ENCODE measurements at regions not wholly inside any gene's neighbourhood (a gene's known extent, or its start where the extent isn't known, plus 50 kb on each side); places are given as distances from the start of the nearest gene placed in this dataset.

GRCh38 chr11:70910835-70911234, 341.5 kb downstream of the SHANK2 start:
- DNase-seq (ENCODE audit: low spot score) = no peak
- TF ChIP-seq, protein P1, sequence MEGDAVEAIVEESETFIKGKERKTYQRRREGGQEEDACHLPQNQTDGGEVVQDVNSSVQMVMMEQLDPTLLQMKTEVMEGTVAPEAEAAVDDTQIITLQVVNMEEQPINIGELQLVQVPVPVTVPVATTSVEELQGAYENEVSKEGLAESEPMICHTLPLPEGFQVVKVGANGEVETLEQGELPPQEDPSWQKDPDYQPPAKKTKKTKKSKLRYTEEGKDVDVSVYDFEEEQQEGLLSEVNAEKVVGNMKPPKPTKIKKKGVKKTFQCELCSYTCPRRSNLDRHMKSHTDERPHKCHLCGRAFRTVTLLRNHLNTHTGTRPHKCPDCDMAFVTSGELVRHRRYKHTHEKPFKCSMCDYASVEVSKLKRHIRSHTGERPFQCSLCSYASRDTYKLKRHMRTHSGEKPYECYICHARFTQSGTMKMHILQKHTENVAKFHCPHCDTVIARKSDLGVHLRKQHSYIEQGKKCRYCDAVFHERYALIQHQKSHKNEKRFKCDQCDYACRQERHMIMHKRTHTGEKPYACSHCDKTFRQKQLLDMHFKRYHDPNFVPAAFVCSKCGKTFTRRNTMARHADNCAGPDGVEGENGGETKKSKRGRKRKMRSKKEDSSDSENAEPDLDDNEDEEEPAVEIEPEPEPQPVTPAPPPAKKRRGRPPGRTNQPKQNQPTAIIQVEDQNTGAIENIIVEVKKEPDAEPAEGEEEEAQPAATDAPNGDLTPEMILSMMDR (IDR thresholded peaks at IDR 0.05; ENCODE audit: borderline replicate concordance, control extremely low read depth, extremely low read depth, insufficient read depth, missing control alignments) = no peak
- in situ Hi-C loops (cut with MboI; ENCODE audit: low sequenced_read_pairs, unreplicated experiment) = no loop called here

GRCh38 chr11:70912226-70912840, 340.0 kb downstream of the SHANK2 start:
- TF ChIP-seq, protein P1 (IDR thresholded peaks at IDR 0.05; ENCODE audit: borderline replicate concordance, control extremely low read depth, extremely low read depth, insufficient read depth, missing control alignments) = no peak
- no peak for DNase-seq (ENCODE audit: low spot score)
- in situ Hi-C loops (cut with MboI; ENCODE audit: low sequenced_read_pairs, unreplicated experiment) = no loop called here

DNA sequence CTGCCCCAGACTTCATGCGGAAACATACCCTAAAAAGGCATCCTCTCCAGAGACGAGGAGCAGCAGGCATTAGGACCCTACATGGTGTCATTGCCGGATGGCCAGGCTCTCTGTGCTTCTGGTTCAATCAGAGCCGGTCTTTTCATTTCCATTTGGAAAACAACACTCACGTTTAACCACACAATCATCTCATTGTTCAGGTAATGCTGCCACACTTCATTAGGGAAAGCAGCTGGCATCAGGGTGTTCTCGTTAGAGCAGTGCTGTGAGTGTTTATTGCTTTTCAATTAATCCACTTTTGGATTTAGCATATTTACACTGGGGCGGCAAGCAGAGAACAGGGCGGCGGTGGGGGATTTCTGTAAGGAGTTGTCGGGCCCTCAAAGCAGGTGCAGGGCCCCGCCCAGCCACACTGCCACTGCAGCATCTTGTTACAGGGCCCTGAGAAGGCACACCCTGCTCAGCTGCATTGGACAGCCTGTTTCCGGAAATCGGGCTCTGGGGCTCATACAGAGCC, 338.6 kb downstream of the SHANK2 start:
- in situ Hi-C loops (cut with MboI; ENCODE audit: low sequenced_read_pairs, unreplicated experiment) = no loop called here
- TF ChIP-seq, protein P1 (IDR thresholded peaks at IDR 0.05; ENCODE audit: borderline replicate concordance, control extremely low read depth, extremely low read depth, insufficient read depth, missing control alignments) = no peak
- no peak for DNase-seq (ENCODE audit: low spot score)

DNA sequence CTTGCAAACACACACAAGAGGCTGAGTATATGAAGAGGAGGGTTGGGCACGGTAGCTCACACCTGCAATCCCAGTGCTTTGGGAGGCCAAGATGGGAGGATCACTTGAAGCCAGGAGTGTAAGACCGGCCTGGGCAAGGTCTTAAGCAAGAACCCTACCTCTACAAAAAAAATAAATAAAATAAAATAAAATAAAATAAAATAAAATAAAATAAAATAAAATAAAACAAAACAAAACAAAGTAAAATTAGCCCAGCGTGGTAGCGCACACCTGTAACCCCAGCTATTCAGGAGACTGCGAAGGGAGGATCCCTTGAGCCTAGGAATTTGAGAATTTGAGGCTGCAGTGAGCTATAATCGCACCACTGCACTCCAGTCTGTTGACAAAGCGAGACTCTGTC, 337.9 kb downstream of the SHANK2 start:
- in situ Hi-C loops (cut with MboI; ENCODE audit: low sequenced_read_pairs, unreplicated experiment) = no loop called here
- DNase-seq (ENCODE audit: low spot score) = no peak
- TF ChIP-seq, protein P1 (IDR thresholded peaks at IDR 0.05; ENCODE audit: borderline replicate concordance, control extremely low read depth, extremely low read depth, insufficient read depth, missing control alignments) = no peak

DNA sequence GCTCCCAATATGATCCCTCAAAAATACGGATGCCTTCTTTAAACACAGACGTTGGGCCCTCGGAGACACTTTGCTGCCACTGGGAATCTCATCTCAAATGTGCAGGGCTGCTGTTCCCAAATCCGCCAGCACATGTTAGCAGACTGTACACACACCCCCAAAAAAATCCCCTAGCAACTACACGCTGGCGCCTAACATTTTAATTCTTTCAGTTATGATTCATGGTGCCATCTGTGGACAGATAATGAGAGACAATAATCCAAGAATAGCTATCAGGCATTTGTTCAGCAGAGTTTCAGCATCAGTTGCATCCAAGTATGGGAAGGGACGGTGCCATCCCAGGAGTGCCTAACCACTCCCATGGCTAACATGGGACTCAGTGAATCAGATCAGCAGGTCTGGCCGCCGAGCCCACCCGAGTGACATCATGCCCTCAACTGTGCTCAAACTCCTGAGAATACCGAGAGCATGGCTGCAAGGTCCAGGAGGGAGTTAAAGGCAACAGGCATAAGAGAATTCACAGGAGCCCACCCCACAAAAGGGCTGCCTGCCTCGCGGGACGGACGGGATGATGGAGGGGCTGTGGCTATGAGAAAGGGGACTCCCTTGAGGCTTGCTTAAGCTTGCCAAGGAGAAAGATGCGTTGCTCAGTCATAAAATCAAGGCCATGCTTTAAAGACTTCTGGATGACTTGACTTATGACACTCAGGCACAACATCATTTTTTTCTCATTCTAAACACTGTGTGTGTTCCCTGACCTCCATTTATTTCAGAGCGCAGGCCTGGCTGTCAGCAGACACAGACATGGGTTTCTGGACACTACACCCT, 337.0 kb downstream of the SHANK2 start:
- in situ Hi-C loops (cut with MboI; ENCODE audit: low sequenced_read_pairs, unreplicated experiment) = no loop called here
- TF ChIP-seq, protein P1 (IDR thresholded peaks at IDR 0.05; ENCODE audit: borderline replicate concordance, control extremely low read depth, extremely low read depth, insufficient read depth, missing control alignments) = no peak
- no peak for DNase-seq (ENCODE audit: low spot score)

- in situ Hi-C loops (cut with MboI; ENCODE audit: low sequenced_read_pairs, unreplicated experiment) = no loop called here
- no peak for DNase-seq (ENCODE audit: low spot score)
- TF ChIP-seq, protein P1 (IDR thresholded peaks at IDR 0.05; ENCODE audit: borderline replicate concordance, control extremely low read depth, extremely low read depth, insufficient read depth, missing control alignments) = no peak
These were observed 336.0 kb downstream of the SHANK2 start for GRCh38 chr11:70916351-70916750.
